HEK293 (cell line): ENCODE measurements at regions not wholly inside any gene's neighbourhood (a gene's known extent, or its start where the extent isn't known, plus 50 kb on each side); places are given as distances from the start of the nearest gene placed in this dataset.

Experiments
- CTCF ChIA-PET: fragments of 350-600 bp; formaldehyde crosslinking; extraction: SDS; loops from one replicate; lab custom pipeline; 2021; ENCODE audit warnings: antibody characterized with exemption; lab: Yijun Ruan, JAX
- POLR2A ChIA-PET: fragments of 300-600 bp; formaldehyde crosslinking; extraction: SDS; loops from one replicate; lab custom pipeline; 2020; ENCODE audit warnings: antibody characterized with exemption, inconsistent platforms; lab: Yijun Ruan, JAX
- H3K27ac ChIP-seq: fragments of 200-500 bp; sonication (Bioruptor generic); 2 replicates; pipeline ENCODE4 v1.5.1; 2014; ENCODE audit warnings: low read depth, low read length, control low read depth, inconsistent platforms; ENCODE audit errors: extremely low read depth
- H3K36me3 ChIP-seq, 2 experiments: fragments of 200-500 bp in 1 of 2; sonication (Bioruptor generic) in 1 of 2; 1 replicate in 1 of 2; 2 replicates in 1 of 2; pipeline ENCODE4 v1.5.1; 2014 to 2017; ENCODE audit warnings: inconsistent platforms in 2 of 2, low read length in 2 of 2; ENCODE audit not compliant: control insufficient read depth in 2 of 2, insufficient read depth in 1 of 2
- H3K4me1 ChIP-seq: fragments of 200-500 bp; sonication (Bioruptor generic); 2 replicates; pipeline ENCODE4 v1.5.1; 2014; ENCODE audit warnings: mild to moderate bottlenecking, low read length, inconsistent platforms; ENCODE audit not compliant: control insufficient read depth, insufficient read depth
- H3K4me3 ChIP-seq: 2 replicates; pipeline ENCODE4 v1.5.1; 2011; ENCODE audit warnings: low read depth, mild to moderate bottlenecking, control low read depth, low read length, moderate library complexity
- H3K9me3 ChIP-seq: fragments of 200-500 bp; sonication (Bioruptor generic); 2 replicates; pipeline ENCODE4 v1.5.1; 2014; ENCODE audit warnings: low read depth, low read length, inconsistent platforms; ENCODE audit not compliant: control insufficient read depth, insufficient read depth
- GLI4 ChIP-seq: fragments of 450-650 bp; formaldehyde crosslinking; IDR thresholded peaks from 2 replicates; pipeline ENCODE4 v1.5.1; 2016; ENCODE audit warnings: missing biosample characterization, missing genetic modification characterization
- GLIS1 ChIP-seq: fragments of 450-650 bp; formaldehyde crosslinking; IDR thresholded peaks from 2 replicates; pipeline ENCODE4 v1.5.1; 2016; ENCODE audit warnings: missing biosample characterization, missing genetic modification characterization
- HOXD13 ChIP-seq: sonication (generic); formaldehyde crosslinking; IDR thresholded peaks from 2 replicates; pipeline ENCODE4 v1.8.0; 2022; ENCODE audit warnings: missing genetic modification reagents, borderline replicate concordance
- KLF1 ChIP-seq: fragments of 450-650 bp; formaldehyde crosslinking; IDR thresholded peaks from 2 replicates; pipeline ENCODE4 v1.5.1; 2016; ENCODE audit warnings: missing biosample characterization, missing genetic modification characterization
- MEIS1 ChIP-seq: sonication (generic); formaldehyde crosslinking; IDR thresholded peaks from 2 replicates; pipeline ENCODE4 v1.8.1; 2022; ENCODE audit warnings: missing genetic modification reagents, mild to moderate bottlenecking, borderline replicate concordance
- PRDM4 ChIP-seq: fragments of 450-650 bp; formaldehyde crosslinking; IDR thresholded peaks from 2 replicates; pipeline ENCODE4 v1.5.1; 2017; ENCODE audit warnings: missing biosample characterization, missing genetic modification characterization
- RBAK ChIP-seq: fragments of 450-650 bp; formaldehyde crosslinking; IDR thresholded peaks from 2 replicates; pipeline ENCODE4 v1.5.1; 2016; ENCODE audit warnings: missing biosample characterization, missing genetic modification characterization
- SCRT1 ChIP-seq: fragments of 450-650 bp; formaldehyde crosslinking; IDR thresholded peaks from 2 replicates; pipeline ENCODE4 v1.5.1; 2016; ENCODE audit warnings: missing biosample characterization, missing genetic modification characterization, borderline replicate concordance
- ZBTB8A ChIP-seq: fragments of 450-650 bp; formaldehyde crosslinking; IDR thresholded peaks from 2 replicates; pipeline ENCODE4 v1.5.1; 2016; ENCODE audit warnings: missing biosample characterization, missing genetic modification characterization
- ZFHX2 ChIP-seq: fragments of 450-650 bp; formaldehyde crosslinking; conservative IDR thresholded peaks from 2 replicates; pipeline ENCODE4 v1.5.1; 2016; ENCODE audit warnings: missing biosample characterization, missing genetic modification characterization
- ZNF132 ChIP-seq: fragments of 450-650 bp; formaldehyde crosslinking; IDR thresholded peaks from 2 replicates; pipeline ENCODE4 v1.5.1; 2017; ENCODE audit warnings: missing biosample characterization, missing genetic modification characterization, borderline replicate concordance
- ZNF146 ChIP-seq: fragments of 450-650 bp; formaldehyde crosslinking; IDR thresholded peaks from 2 replicates; pipeline ENCODE4 v1.5.1; 2016; ENCODE audit warnings: missing biosample characterization, missing genetic modification characterization
- ZNF16 ChIP-seq: fragments of 450-650 bp; formaldehyde crosslinking; IDR thresholded peaks from 2 replicates; pipeline ENCODE4 v1.5.1; 2016; ENCODE audit warnings: low read depth, missing biosample characterization, missing genetic modification characterization
- ZNF560 ChIP-seq: fragments of 450-650 bp; formaldehyde crosslinking; IDR thresholded peaks from 2 replicates; pipeline ENCODE4 v1.5.1; 2017; ENCODE audit warnings: missing biosample characterization, missing genetic modification characterization, borderline replicate concordance
- ZNF600 ChIP-seq: fragments of 450-650 bp; formaldehyde crosslinking; IDR thresholded peaks from 2 replicates; pipeline ENCODE4 v1.5.1; 2016; ENCODE audit warnings: missing biosample characterization, missing genetic modification characterization
- ZNF645 ChIP-seq: fragments of 450-650 bp; formaldehyde crosslinking; IDR thresholded peaks from 2 replicates; pipeline ENCODE4; 2016; ENCODE audit warnings: missing biosample characterization, missing genetic modification characterization
- ZNF830 ChIP-seq: fragments of 450-650 bp; IDR thresholded peaks from 2 replicates; pipeline ENCODE4 v1.5.0; 2018; ENCODE audit warnings: missing biosample characterization, missing genetic modification characterization, low read depth, mild to moderate bottlenecking, moderate library complexity

GRCh38 chr17:70527364-70527888 lies 358.1 kb downstream of the KCNJ2 start:
- peak; percentile 52 for TF ChIP-seq ZFHX2 (tag by site-specific recombination)
- TF ChIP-seq GLIS1 (tag by site-specific recombination): no peak
- H3K4me3 ChIP-seq: no peak overlapping the region
- no peak overlapping the region for H3K27ac ChIP-seq
- ChIA-PET POLR2A (no interaction called here), CTCF (no interaction called here)
- peaks cover under 1% of the 10 kb centered on the region; the same call in 1 of the 2 replicates for H3K4me1 ChIP-seq
- H3K9me3 ChIP-seq: no peaks in the 10 kb centered on the region
- no peaks in the 10 kb centered on the region for H3K36me3 ChIP-seq

GRCh38 chr17:70533427-70533826 lies 364.1 kb downstream of the KCNJ2 start:
- ChIA-PET POLR2A (no interaction called here), CTCF (interaction anchor here (1.3 kb wide), 1 partner anchor 18 kb away, joined by 3 read pairs; no protein-coding TSS in a partner anchor)
- no peak overlapping the region for H3K4me3 ChIP-seq
- H3K27ac ChIP-seq: no peak overlapping the region
- no peaks in the 10 kb centered on the region for H3K4me1 ChIP-seq
- no peaks in the 10 kb centered on the region for H3K36me3 ChIP-seq
- H3K9me3 ChIP-seq: no peaks in the 10 kb centered on the region
- TF ChIP-seq ZNF600 (tag by site-specific recombination) (no peak), ZNF132 (tag by site-specific recombination) (no peak), ZNF830 (tag by site-specific recombination) (no peak), ZBTB8A (tag by site-specific recombination) (no peak), ZNF560 (tag by site-specific recombination) (no peak), ZNF146 (tag by site-specific recombination) (no peak), MEIS1 (CRISPR knock-in tag) (no peak), HOXD13 (CRISPR knock-in tag) (no peak), RBAK (tag by site-specific recombination) (no peak), ZNF16 (tag by site-specific recombination) (no peak), PRDM4 (tag by site-specific recombination) (no peak), KLF1 (tag by site-specific recombination) (no peak)

- Histone ChIP-seq H3K4me1 (no peaks in the 10 kb centered on the region), H3K4me3 (no peak overlapping the region), H3K27ac (no peak overlapping the region), H3K36me3 (no peaks in the 10 kb centered on the region), H3K9me3 (no peaks in the 10 kb centered on the region)
- CTCF ChIA-PET: no interaction called here
- no peak for TF ChIP-seq GLI4
- no peak for TF ChIP-seq ZNF645
- no peak for TF ChIP-seq SCRT1 (tag by site-specific recombination)
- POLR2A ChIA-PET: no interaction called here
Measured at GRCh38 chr17:70535986-70536385, 366.7 kb downstream of the KCNJ2 start.
